GM19397 (cell line): ENCODE measurements at regions not wholly inside any gene's neighbourhood (a gene's known extent, or its start where the extent isn't known, plus 50 kb on each side); places are given as distances from the start of the nearest gene placed in this dataset.
"Not testable (repeated sequence)": the region's sequence is repeated elsewhere in the genome, so short reads cannot be mapped to it uniquely, and the experiment has no call there.

Experiments
- ATAC-seq: cut with Tn5 transposase; IDR thresholded peaks from one replicate; pipeline ENCODE4 v1.9.1; 2021; ENCODE audit warnings: mild to moderate bottlenecking, moderate library complexity; ENCODE audit not compliant: unreplicated experiment

DNA sequence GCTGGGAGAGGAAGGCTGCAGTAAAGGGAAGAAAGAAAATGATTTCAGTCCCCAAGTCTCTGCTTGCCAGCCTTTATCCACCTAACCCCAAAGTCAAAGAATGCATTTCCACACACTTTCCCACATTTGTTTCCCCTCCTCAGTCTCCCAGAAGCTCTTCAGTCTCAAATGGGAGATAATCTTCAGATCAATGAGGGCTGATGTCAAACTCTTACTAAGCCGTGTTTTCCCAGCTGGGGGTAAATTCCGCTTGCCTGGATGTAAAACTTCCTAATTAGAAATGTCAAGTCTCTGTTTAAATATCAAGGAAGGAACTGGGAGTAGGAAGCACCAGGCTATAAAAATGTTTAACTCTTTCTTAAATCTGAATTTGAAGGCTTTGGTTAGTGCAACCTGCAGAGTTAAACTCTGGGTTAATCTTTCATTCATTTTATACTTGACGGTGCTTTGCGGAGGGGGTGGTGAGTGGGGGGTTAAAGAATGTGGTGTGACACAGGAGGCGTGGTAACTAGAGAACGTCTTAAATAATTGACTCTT is 601.4 kb upstream of the ACTRT1 start:
- ATAC-seq, result no peak

DNA sequence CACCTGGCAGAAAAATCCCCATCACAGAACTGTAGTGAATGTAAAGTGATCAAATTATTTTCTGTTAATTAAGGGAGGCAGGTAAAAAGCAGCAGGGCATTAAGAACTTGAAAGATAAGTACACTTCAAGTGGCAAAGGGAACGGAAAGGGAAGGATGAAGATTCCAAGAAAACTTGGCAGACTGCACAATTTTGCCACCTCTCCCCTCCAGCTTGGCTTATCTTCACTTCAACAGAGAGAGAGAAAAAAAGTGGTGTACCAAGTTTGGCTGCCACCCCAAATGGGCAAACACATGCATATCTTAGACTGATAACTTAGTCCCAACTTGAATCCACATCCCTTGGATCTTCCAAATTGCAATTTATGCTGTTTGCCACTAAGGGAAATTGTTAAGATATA is 598.1 kb upstream of the ACTRT1 start:
- ATAC-seq, result no peak

- ATAC-seq, result no peak
Measured at GRCh38 chrX:128634754-128635153, 582.6 kb upstream of the ACTRT1 start.

DNA sequence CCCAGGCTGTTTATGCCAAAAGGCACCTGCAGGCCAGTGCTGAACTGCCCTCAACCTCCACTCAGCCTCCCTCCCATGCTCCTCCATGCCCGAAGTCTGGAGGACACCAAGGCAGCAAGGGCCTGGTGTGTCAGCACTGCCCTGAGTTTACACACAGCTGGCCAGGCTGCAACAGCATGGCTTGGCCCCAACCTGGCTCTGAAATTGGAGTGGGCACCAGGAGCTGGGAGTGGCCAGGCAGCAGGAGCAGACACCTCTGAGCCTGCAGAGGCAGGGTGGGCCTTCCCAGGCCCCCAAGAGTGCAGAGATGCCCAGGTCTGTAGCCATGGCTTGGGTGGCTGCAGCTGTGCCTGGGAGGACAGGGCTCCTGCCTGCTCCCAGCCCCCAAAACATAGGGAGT is 571.2 kb upstream of the ACTRT1 start:
- no peak for ATAC-seq

DNA sequence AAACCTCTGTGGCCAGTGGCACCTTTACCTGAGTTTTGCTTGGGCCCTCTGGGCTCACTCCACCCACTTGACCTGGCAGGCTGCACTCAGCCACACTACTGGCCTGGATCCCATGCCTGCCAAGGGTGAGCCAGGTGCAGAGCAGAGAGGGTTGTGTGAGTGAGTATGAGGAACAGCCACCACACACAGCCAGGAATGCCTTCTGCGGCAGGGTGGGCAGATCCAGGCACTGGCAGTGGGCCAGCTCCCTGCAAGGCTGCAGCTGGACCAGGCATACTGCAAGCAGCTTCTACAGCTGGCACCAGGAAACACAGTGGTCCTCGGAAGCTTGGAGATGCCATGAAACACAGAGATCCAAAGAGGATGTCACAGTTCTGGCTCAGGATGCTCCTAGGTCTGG is 570.1 kb upstream of the ACTRT1 start:
- ATAC-seq, result no peak

- ATAC-seq, result no peak
Measured at GRCh38 chrX:128619490-128619889, 567.3 kb upstream of the ACTRT1 start.

DNA sequence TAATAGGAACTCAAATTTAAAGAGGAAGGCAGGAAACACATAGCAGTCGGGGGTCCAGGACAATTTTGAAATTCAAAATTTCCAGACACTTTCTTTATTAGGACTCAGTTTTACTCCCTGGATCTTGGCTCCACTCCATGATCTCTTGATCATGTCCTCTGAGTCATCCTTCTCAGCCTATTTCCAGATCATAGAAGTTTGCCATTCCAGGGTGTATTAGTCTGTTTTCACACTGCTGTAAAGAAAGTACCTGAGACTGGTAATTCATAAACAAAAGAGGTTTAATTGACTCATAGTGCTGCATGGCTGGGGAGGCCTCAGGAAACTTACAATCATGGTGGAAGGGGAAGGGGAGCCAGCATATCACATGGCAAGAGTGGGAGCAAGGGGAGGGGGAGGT is 564.7 kb upstream of the ACTRT1 start:
- no peak for ATAC-seq

- not testable (repeated sequence) for ATAC-seq
Measured at GRCh38 chrX:128606817-128607216, 554.6 kb upstream of the ACTRT1 start.

DNA sequence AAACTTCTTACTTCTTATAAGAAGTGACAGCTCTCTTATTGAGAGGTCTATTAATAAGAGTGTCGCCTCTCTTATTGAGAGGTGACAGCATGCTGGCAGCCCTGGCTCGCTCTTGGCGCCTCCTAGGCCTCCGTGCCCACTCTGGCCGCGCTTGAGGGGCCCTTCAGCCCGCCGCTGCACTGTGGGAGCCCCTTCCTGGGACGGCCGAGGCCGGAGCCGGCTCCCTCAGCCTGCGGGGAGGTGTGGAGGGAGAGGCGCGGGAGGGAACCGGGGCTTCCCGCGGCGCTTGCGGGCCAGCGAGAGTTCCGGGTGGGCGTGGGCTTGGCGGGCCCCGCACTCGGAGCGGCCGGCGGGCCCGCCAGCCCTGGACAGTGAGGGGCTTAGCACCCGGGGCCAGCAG is 554.2 kb upstream of the ACTRT1 start:
- not testable (repeated sequence) for ATAC-seq

- no peak for ATAC-seq
Measured at GRCh38 chrX:128601706-128602105, 549.5 kb upstream of the ACTRT1 start.

GRCh38 chrX:128599632-128600031 is 547.4 kb upstream of the ACTRT1 start:
- ATAC-seq, result no peak

DNA sequence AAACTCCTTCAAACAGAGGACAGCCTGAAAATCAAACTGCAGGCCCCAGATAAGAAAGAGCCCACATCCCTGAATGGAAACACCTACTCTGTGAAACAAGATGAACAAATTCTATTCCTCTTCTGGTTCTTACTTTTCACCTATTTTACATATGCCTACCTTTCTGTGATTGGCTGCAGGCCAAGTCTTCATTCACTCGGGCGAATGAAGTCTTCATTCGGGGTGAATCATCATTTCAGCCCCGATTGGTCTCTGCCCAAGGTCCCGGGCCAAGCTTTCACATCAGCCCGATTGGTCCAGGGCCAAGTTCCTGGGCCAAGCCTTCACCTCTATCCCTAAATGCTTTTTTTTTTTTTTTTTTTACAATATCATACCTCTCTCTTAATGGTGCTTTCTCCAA is 529.8 kb upstream of the ACTRT1 start:
- ATAC-seq, result no peak

DNA sequence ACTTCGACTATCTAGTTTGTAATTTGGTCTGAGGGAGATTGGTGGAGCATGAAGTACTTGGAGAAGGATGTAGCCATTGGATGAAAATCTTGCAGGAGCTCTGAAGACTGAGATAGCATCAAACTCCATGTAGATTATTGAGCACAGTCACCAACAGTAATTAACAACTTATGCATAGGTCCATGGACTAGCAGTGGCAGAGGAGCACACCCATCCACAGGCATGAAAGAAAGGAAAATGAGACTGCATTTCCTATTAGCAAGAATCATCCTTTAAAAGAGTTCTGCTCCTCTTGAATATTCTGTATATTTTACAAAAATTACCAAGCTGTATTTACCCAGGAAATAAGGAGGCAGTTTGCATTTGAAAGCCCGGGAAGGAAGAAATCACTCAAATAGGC is 529.4 kb upstream of the ACTRT1 start:
- no peak for ATAC-seq

DNA sequence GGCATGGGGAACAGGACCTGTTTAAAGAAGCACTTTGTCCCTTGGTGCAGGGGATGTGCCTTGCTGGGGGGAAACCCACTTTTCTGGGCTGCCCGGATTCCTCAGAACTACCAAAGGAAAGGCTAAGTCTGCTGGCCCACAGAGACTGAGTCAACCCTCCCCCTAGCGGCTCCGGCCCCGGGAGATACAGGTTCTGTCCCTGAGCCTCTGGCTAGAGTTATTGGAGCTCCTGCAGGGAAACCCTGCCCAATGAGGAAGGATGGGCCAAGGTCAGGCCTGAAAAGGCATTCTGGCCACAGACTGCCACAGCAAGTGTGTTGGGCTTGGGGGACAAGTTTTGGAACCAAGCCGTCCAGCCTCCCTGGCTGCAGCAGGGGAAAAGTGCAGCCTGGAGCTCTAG is 490.9 kb upstream of the ACTRT1 start:
- no peak for ATAC-seq

DNA sequence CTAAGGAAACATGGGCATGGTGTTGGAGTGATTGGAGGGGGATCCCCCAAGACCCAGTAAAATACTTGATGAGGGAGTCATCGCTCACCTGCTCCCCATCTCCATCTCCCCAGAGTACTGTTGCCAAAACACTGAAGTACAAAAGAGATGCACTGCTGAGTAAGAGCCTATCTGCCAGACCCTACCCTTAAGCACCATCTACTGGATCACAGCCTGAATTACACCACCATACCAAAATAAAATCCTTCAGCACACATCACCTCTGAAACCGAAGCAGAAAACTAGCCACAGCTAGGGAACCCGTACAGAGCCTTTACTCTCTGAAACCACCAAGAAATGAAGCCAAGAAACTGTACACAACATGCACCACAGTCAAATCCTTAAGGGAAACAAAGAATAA is 466.3 kb upstream of the ACTRT1 start:
- ATAC-seq, result no peak

DNA sequence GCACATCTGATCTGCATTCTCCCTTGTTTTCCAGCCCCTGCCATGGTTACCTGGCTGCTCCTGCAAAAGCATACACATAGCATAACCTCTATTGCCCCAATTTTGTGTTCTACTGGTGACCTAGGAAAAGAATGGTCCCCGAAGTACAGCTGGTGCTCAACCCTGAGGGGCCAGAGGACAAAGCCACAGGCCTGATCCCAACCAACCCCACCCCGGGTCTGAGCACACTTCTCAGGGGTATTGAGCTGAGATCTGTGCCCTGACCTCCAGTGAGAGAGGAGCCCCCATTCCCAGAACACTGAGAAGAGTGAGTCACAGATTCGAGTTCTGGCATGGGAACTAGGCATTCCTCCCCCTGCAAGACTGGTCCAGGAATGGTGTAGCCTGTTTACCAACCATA is 465.5 kb upstream of the ACTRT1 start:
- no peak for ATAC-seq

GRCh38 chrX:128504496-128504895 is 452.3 kb upstream of the ACTRT1 start:
- no peak for ATAC-seq

GRCh38 chrX:128464116-128464515 is 411.9 kb upstream of the ACTRT1 start:
- no peak for ATAC-seq

DNA sequence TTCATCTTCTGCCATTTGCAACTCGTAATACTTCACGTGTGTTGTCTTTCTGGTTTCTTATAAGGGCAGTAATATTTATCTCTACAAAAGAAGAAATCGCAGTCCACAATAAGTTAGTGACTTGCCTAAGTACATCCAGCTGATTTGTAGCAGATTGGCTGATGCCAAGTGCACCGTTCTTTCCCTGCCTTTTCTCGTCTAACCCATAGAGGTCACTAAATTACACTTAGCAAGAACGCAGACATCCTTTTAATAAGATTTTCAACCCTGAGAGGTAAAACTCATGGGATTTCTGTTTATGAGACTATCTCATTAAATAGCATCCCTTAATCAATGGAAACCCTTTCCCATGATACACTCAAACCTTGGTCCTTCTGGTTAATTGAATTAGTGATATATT is 408.6 kb upstream of the ACTRT1 start:
- ATAC-seq, result no peak

DNA sequence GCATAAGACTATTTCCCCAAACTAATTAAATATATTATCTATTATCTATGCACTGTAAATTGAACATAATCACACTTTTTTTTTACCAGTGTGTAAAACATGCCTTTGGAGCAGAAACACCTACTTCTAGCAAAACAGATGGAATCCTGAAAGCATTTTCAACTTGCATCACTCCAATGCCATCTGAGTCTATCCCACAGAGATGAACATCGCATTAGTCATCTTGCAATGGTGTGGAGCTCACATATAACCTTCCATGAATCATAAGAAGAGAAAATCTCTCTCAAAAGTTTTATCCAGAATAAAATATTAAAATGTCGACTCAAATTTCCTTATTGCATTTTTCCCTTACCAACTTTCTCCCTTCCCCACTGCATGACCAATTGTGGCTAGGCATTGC is 406.7 kb upstream of the ACTRT1 start:
- ATAC-seq, result no peak

DNA sequence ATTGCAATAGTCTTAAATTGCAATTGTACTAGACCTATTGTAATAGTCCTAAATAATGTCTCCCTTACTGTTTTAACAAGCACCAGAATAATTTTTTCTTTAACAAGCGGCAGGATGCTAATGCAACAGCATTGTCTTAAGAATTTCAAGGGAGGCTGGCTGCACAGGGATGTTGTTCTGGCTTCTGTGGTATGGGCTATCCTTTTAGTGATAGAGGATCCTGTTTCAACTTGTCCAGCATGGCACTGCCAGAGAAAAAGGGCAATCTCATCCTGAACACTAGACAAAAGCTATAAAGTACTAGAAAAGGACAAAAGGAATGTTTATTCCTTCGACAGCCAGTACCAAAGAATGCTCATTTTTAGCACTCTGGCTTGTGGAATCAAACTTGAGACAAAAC is 405.5 kb upstream of the ACTRT1 start:
- ATAC-seq, result no peak

GRCh38 chrX:128439159-128439558 is 387.0 kb upstream of the ACTRT1 start:
- no peak for ATAC-seq

DNA sequence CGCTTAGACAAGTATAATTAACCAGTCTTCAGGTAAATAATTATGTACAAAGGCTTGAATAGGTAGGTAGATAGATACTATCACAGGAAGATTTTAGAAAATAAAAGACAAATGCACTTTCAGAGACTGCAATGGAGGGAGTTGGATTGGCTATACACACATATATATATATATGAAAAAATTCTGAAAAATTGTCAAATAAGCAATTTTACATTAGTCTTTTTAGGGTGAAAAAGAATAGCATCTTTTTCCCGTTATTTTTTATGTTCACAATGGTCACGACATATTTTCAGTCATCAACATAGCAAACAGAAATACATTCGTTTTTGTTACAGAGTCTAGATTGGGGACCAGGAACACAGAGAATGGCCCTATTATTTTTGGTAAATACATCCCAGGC is 385.9 kb upstream of the ACTRT1 start:
- ATAC-seq, result no peak
